H9 (cell line): ENCODE measurements at regions not wholly inside any gene's neighbourhood (a gene's known extent, or its start where the extent isn't known, plus 50 kb on each side); places are given as distances from the start of the nearest gene placed in this dataset.

ENCODE experiments used
- DNase-seq: peaks from one replicate; pipeline ENCODE4 v3.0.0-alpha.2; 2017
- H2AFZ ChIP-seq: one replicate; pipeline ENCODE4 v1.6.1; 2013; ENCODE audit warnings: mild to moderate bottlenecking, low read length, control low read depth, moderate library complexity
- H2AK5ac ChIP-seq: 2 replicates; pipeline ENCODE4 v1.6.1; 2013; ENCODE audit warnings: low read length, control low read depth, mixed read lengths; ENCODE audit not compliant: insufficient read length
- H2BK120ac ChIP-seq: one replicate; pipeline ENCODE4 v1.6.1; 2013; ENCODE audit warnings: low read depth, mild to moderate bottlenecking, low read length, control low read depth, inconsistent platforms; ENCODE audit not compliant: poor library complexity, severe bottlenecking
- H2BK12ac ChIP-seq: 2 replicates; pipeline ENCODE4 v1.6.1; 2013; ENCODE audit warnings: low read length, control low read depth, mixed read lengths, low read depth; ENCODE audit not compliant: insufficient read length
- H2BK15ac ChIP-seq: 2 replicates; pipeline ENCODE4 v1.6.1; 2013; ENCODE audit warnings: low read depth, low read length, control low read depth
- H2BK20ac ChIP-seq: one replicate; pipeline ENCODE4 v1.6.1; 2013; ENCODE audit warnings: low read depth, mild to moderate bottlenecking, low read length, control low read depth, inconsistent platforms; ENCODE audit not compliant: poor library complexity, severe bottlenecking
- H2BK5ac ChIP-seq: 2 replicates; pipeline ENCODE4 v1.6.1; 2013; ENCODE audit warnings: low read length, control low read depth, mixed read lengths; ENCODE audit not compliant: insufficient read length
- H3K14ac ChIP-seq: 2 replicates; pipeline ENCODE4 v1.6.1; 2013; ENCODE audit warnings: low read length, control low read depth; ENCODE audit not compliant: insufficient read depth
- H3K18ac ChIP-seq: 2 replicates; pipeline ENCODE4 v1.6.1; 2013; ENCODE audit warnings: low read depth, mild to moderate bottlenecking, mixed read lengths, low read length, control low read depth; ENCODE audit not compliant: insufficient read length
- H3K23ac ChIP-seq: 2 replicates; pipeline ENCODE4 v1.6.1; 2013; ENCODE audit warnings: low read length, control low read depth, mixed read lengths, low read depth; ENCODE audit not compliant: insufficient read length
- H3K23me2 ChIP-seq: 2 replicates; pipeline ENCODE4 v1.6.1; 2013; ENCODE audit warnings: low read depth, mild to moderate bottlenecking, mixed read lengths, low read length, control low read depth; ENCODE audit not compliant: insufficient read length, poor library complexity, severe bottlenecking
- H3K27ac ChIP-seq: 2 replicates; pipeline ENCODE4 v1.5.1; 2013; ENCODE audit warnings: low read length, control low read depth, mixed read lengths, low read depth; ENCODE audit not compliant: insufficient read length
- H3K27me3 ChIP-seq: 2 replicates; pipeline ENCODE4 v1.6.1; 2013; ENCODE audit warnings: low read length, control low read depth, inconsistent platforms; ENCODE audit not compliant: insufficient read depth
- H3K4ac ChIP-seq: 2 replicates; pipeline ENCODE4 v1.6.1; 2013; ENCODE audit warnings: low read depth, mild to moderate bottlenecking, control low read depth, inconsistent platforms, low read length, moderate library complexity
- H3K4me1 ChIP-seq: 2 replicates; pipeline ENCODE4 v1.6.1; 2013; ENCODE audit warnings: low read length, control low read depth, inconsistent platforms; ENCODE audit not compliant: insufficient read depth
- H3K4me2 ChIP-seq: 2 replicates; pipeline ENCODE4 v1.6.1; 2013; ENCODE audit warnings: low read length, control low read depth, mixed read lengths; ENCODE audit not compliant: insufficient read length, insufficient read depth
- H3K56ac ChIP-seq: 2 replicates; pipeline ENCODE4 v1.6.1; 2013; ENCODE audit warnings: low read depth, mild to moderate bottlenecking, mixed read lengths, low read length, control low read depth; ENCODE audit not compliant: insufficient read length
- H3K79me1 ChIP-seq: 2 replicates; pipeline ENCODE4 v1.6.1; 2013; ENCODE audit warnings: low read depth, mild to moderate bottlenecking, moderate library complexity, low read length, control low read depth, inconsistent platforms; ENCODE audit not compliant: insufficient read depth, poor library complexity, severe bottlenecking
- H3K79me2 ChIP-seq: 2 replicates; pipeline ENCODE4 v1.6.1; 2013; ENCODE audit warnings: low read length, control low read depth, inconsistent platforms; ENCODE audit not compliant: insufficient read depth
- H3K9ac ChIP-seq: 2 replicates; pipeline ENCODE4 v1.6.1; 2013; ENCODE audit warnings: low read length, control low read depth, mixed read lengths; ENCODE audit not compliant: insufficient read length; ENCODE audit errors: extremely low read depth
- H3K9me3 ChIP-seq: one replicate; pipeline ENCODE4 v1.6.1; 2013; ENCODE audit warnings: low read depth, low read length, inconsistent platforms; ENCODE audit not compliant: control insufficient read depth
- H3T11ph ChIP-seq: one replicate; pipeline ENCODE4 v1.6.1; 2013; ENCODE audit warnings: mild to moderate bottlenecking, low read length, control low read depth, inconsistent platforms
- H4K20me1 ChIP-seq: one replicate; pipeline ENCODE4 v1.6.1; 2013; ENCODE audit not compliant: control insufficient read depth, insufficient read length, insufficient read depth
- H4K5ac ChIP-seq: 2 replicates; pipeline ENCODE4 v1.6.1; 2013; ENCODE audit warnings: low read depth, mild to moderate bottlenecking, mixed read lengths, low read length, control low read depth; ENCODE audit not compliant: insufficient read length
- H4K8ac ChIP-seq: replicated peaks from 2 replicates; pipeline ENCODE4 v1.6.1; 2013; ENCODE audit warnings: low read length, control low read depth, mixed read lengths, low read depth; ENCODE audit not compliant: insufficient read length
- H4K91ac ChIP-seq: 2 replicates; pipeline ENCODE4 v1.6.1; 2013; ENCODE audit warnings: low read depth, mild to moderate bottlenecking, moderate library complexity, mixed read lengths, low read length, control low read depth; ENCODE audit not compliant: insufficient read length
- H3K27ac Mint-ChIP-seq, 3 experiments: 2 replicates in 2 of 3; 3 replicates in 1 of 3; pipeline ENCODE4 v1.8.0; 2020 to 2021; ENCODE audit warnings: mixed read lengths in 3 of 3, mild to moderate bottlenecking in 1 of 3, moderate library complexity in 1 of 3
- H3K27me3 Mint-ChIP-seq: 2 replicates; pipeline ENCODE4 v1.8.0; 2021; ENCODE audit warnings: low read depth, mild to moderate bottlenecking, moderate library complexity, mixed read lengths
- H3K36me3 Mint-ChIP-seq, 3 experiments: 2 replicates in 2 of 3; 3 replicates in 1 of 3; pipeline ENCODE4 v1.8.0; 2020 to 2021; ENCODE audit warnings: low read depth in 3 of 3, mixed read lengths in 3 of 3; ENCODE audit not compliant: insufficient read depth in 1 of 3
- H3K4me1 Mint-ChIP-seq, 2 experiments: 2 replicates each; pipeline ENCODE4 v1.8.0; 2020; ENCODE audit warnings: mixed read lengths in 2 of 2
- H3K4me3 Mint-ChIP-seq, 2 experiments: 2 replicates in 1 of 2; 3 replicates in 1 of 2; pipeline ENCODE4 v1.8.0; 2020 to 2021; ENCODE audit warnings: mild to moderate bottlenecking in 2 of 2, mixed read lengths in 2 of 2, moderate library complexity in 1 of 2
- H3K9me3 Mint-ChIP-seq, 2 experiments: 2 replicates in 1 of 2; 3 replicates in 1 of 2; pipeline ENCODE4 v1.8.0; 2020; ENCODE audit warnings: mild to moderate bottlenecking in 2 of 2, mixed read lengths in 2 of 2, moderate library complexity in 1 of 2
- CTCF ChIP-seq: fragments of 200-600 bp; sonication (generic); conservative IDR thresholded peaks from 3 replicates; pipeline ENCODE4 v1.8.0; 2021; ENCODE audit warnings: antibody characterized with exemption, mild to moderate bottlenecking
- WGBS: extraction: QIAGEN DNeasy Blood & Tissue Kit; methylation state at CpG from one replicate; pipeline ENCODE4 v1.1.7; 2013; ENCODE audit warnings: missing lambda C conversion rate, low lambda C conversion rate, mixed read lengths; ENCODE audit not compliant: insufficient read length; ENCODE audit errors: extremely low coverage; 5-methylcytosine and 5-hydroxymethylcytosine counted together

DNA sequence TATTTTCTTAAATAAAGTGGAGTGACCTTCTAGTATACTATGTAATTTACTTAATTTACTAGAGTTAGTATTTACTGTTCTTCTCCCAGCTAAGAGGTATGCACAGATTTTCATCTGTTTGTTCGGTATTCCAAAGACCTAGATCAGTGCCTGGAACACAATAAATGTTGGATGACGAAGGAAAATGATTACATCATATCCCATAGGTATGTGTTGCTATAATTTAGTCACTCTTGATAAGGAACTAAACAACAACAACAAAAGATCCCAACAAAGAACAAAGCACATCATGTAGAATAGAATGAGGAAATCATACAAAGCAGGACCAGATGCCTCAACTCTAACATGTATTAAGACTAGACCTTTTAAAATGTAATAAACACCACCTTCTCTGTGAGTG lies 89.6 kb upstream of the ADGRF1 start:
- H2AFZ ChIP-seq: no peak overlapping the region
- no peak overlapping the region for H2BK5ac ChIP-seq
- Mint-ChIP-seq H3K36me3 (no peaks in the 10 kb centered on the region), H3K4me3 (no peak overlapping the region), H3K27me3 (no peaks in the 10 kb centered on the region), H3K9me3 (no peaks in the 10 kb centered on the region), H3K4me1 (peaks cover 36 to 41% of the 10 kb centered on the region in 2 experiments), H3K27ac (no peak overlapping the region)
- H4K5ac ChIP-seq: no peak overlapping the region
- no peak for TF ChIP-seq CTCF
- no peaks in the 10 kb centered on the region for H3K23me2 ChIP-seq
- H3K4me2 ChIP-seq: no peak overlapping the region
- H3K4me1 ChIP-seq: peaks cover 5% of the 10 kb centered on the region
- H3K23ac ChIP-seq: no peak overlapping the region
- H3K4ac ChIP-seq: no peak overlapping the region
- no peak overlapping the region for H3K14ac ChIP-seq
- H4K20me1 ChIP-seq: no peaks in the 10 kb centered on the region
- no peaks in the 10 kb centered on the region for H3K79me1 ChIP-seq
- WGBS: no CpG with 5 or more reads among the region's 2 CpGs
- no peak overlapping the region for H3K9ac ChIP-seq
- no peak overlapping the region for H3K56ac ChIP-seq
- no peak overlapping the region for H2BK15ac ChIP-seq
- DNase-seq: no peak
- no peaks in the 10 kb centered on the region for H3K9me3 ChIP-seq
- no peak overlapping the region for H3K27ac ChIP-seq
- no peaks in the 10 kb centered on the region for H3K79me2 ChIP-seq
- no peak overlapping the region for H2AK5ac ChIP-seq
- H3T11ph ChIP-seq: no peak overlapping the region
- no peak overlapping the region for H2BK20ac ChIP-seq
- H4K91ac ChIP-seq: no peak overlapping the region
- H2BK12ac ChIP-seq: no peak overlapping the region
- no peaks in the 10 kb centered on the region for H3K27me3 ChIP-seq
- H3K18ac ChIP-seq: no peak overlapping the region
- H4K8ac ChIP-seq: no peak overlapping the region
- no peak overlapping the region for H2BK120ac ChIP-seq
